Astrocyte (in vitro differentiated cells and primary cell): ENCODE measurements at regions not wholly inside any gene's neighbourhood (a gene's known extent, or its start where the extent isn't known, plus 50 kb on each side); places are given as distances from the start of the nearest gene placed in this dataset.

ENCODE experiments used
- DNase-seq: peaks from one replicate; pipeline ENCODE4 v3.0.0-alpha.2; 2010; ENCODE audit warnings: low read depth
- FAIRE-seq: peaks from 2 replicates; lab custom pipeline; 2011; peaks lifted over from hg19 to GRCh38; lab: Jason Lieb, UNC
- H2AFZ ChIP-seq: 2 replicates; pipeline ENCODE4 v1.6.0; 2012; ENCODE audit warnings: low read depth, low read length, inconsistent platforms
- H3K27ac ChIP-seq: 2 replicates; pipeline ENCODE4 v1.5.1; 2011; ENCODE audit warnings: low read depth, low read length, inconsistent platforms
- H3K27me3 ChIP-seq: 2 replicates; pipeline ENCODE4 v1.6.0; 2011; ENCODE audit warnings: low read length, inconsistent platforms; ENCODE audit not compliant: insufficient read depth
- H3K36me3 ChIP-seq: 2 replicates; pipeline ENCODE4 v1.5.1; 2011; ENCODE audit warnings: low read length, inconsistent platforms; ENCODE audit not compliant: insufficient read depth
- H3K4me1 ChIP-seq: 2 replicates; pipeline ENCODE4 v1.5.1; 2011; ENCODE audit warnings: low read length, inconsistent platforms; ENCODE audit not compliant: insufficient read depth
- H3K4me2 ChIP-seq: 2 replicates; pipeline ENCODE4 v1.6.0; 2012; ENCODE audit warnings: low read length, inconsistent platforms
- H3K4me3 ChIP-seq: 2 replicates; pipeline ENCODE4 v1.5.1; 2011; ENCODE audit warnings: low read depth, mild to moderate bottlenecking, low read length, inconsistent platforms; ENCODE audit not compliant: insufficient read depth
- H3K79me2 ChIP-seq: 2 replicates; pipeline ENCODE4 v1.6.0; 2012; ENCODE audit warnings: mild to moderate bottlenecking, low read length, inconsistent platforms; ENCODE audit not compliant: insufficient read depth
- H3K9ac ChIP-seq: 2 replicates; pipeline ENCODE4 v1.6.0; 2012; ENCODE audit warnings: mild to moderate bottlenecking, low read length, inconsistent platforms
- H3K9me3 ChIP-seq: 2 replicates; pipeline ENCODE4 v1.5.1; 2012; ENCODE audit warnings: low read depth, mild to moderate bottlenecking, low read length, inconsistent platforms; ENCODE audit not compliant: insufficient read depth
- H4K20me1 ChIP-seq: 2 replicates; pipeline ENCODE4 v1.6.0; 2012; ENCODE audit warnings: low read length, inconsistent platforms; ENCODE audit not compliant: insufficient read depth
- H3K27ac Mint-ChIP-seq: one replicate; pipeline ENCODE4 v1.8.0; 2021; ENCODE audit warnings: mild to moderate bottlenecking, mixed read lengths; ENCODE audit not compliant: unreplicated experiment
- H3K27me3 Mint-ChIP-seq: one replicate; pipeline ENCODE4 v1.8.0; 2021; ENCODE audit warnings: low read depth, mixed read lengths; ENCODE audit not compliant: unreplicated experiment
- H3K36me3 Mint-ChIP-seq: one replicate; pipeline ENCODE4 v1.8.0; 2021; ENCODE audit warnings: low read depth, mixed read lengths; ENCODE audit not compliant: unreplicated experiment
- H3K4me1 Mint-ChIP-seq: one replicate; pipeline ENCODE4 v1.8.0; 2021; ENCODE audit warnings: low read depth, mixed read lengths; ENCODE audit not compliant: unreplicated experiment
- H3K4me3 Mint-ChIP-seq: one replicate; pipeline ENCODE4 v1.8.0; 2021; ENCODE audit warnings: mild to moderate bottlenecking, moderate library complexity, mixed read lengths; ENCODE audit not compliant: unreplicated experiment
- H3K9me3 Mint-ChIP-seq: one replicate; pipeline ENCODE4 v1.8.0; 2021; ENCODE audit warnings: mild to moderate bottlenecking, mixed read lengths; ENCODE audit not compliant: unreplicated experiment
- CTCF ChIP-seq: IDR thresholded peaks from 2 replicates; pipeline ENCODE4 v1.5.1; 2011; ENCODE audit warnings: low read depth, mild to moderate bottlenecking, inconsistent platforms, low read length, moderate library complexity; ENCODE audit not compliant: insufficient read depth
- EZH2 ChIP-seq: IDR thresholded peaks from 2 replicates; pipeline ENCODE4 v1.6.1; 2012; ENCODE audit warnings: mild to moderate bottlenecking, low read length, inconsistent platforms; ENCODE audit not compliant: insufficient read depth

GRCh38 chr16:14017886-14018285, 53.2 kb upstream of the MRTFB start:
- Histone ChIP-seq H3K4me1 (peaks cover 12% of the 10 kb centered on the region), H4K20me1 (no peaks in the 10 kb centered on the region), H3K4me2 (no peak overlapping the region), H3K9ac (no peak overlapping the region), H3K27me3 (no peaks in the 10 kb centered on the region), H3K36me3 (no peaks in the 10 kb centered on the region), H3K4me3 (no peak overlapping the region), H3K27ac (no peak overlapping the region), H2AFZ (no peak overlapping the region), H3K79me2 (no peaks in the 10 kb centered on the region), H3K9me3 (no peaks in the 10 kb centered on the region)
- DNase-seq (no peak), FAIRE-seq (no peak)
- no peak for TF ChIP-seq CTCF
- Mint-ChIP-seq H3K4me3 (no peak overlapping the region), H3K9me3 (peaks cover 3% of the 10 kb centered on the region), H3K4me1 (peaks cover 19% of the 10 kb centered on the region), H3K36me3 (no peaks in the 10 kb centered on the region), H3K27me3 (no peaks in the 10 kb centered on the region), H3K27ac (no peak overlapping the region)

DNA sequence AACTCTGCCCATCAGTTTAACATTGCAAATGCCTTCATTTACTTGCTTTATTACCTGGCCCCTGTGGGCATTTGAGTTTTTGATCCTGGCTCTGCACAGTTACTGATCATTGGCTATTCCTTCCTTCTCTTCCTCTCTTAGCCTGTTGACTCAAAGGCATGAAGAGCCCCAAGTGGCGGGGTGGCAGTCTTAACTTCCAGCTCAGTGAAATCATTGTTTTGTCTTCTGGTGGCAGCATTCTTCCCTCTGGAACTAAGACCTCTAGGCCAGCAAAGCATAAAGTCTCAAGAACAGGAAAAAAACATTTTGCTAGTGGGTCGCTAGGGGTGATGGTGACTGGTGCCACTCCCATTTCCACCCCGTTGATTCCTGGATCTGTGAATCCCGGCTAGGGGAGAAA, 52.3 kb upstream of the MRTFB start:
- no peak overlapping the region for H2AFZ ChIP-seq
- no peaks in the 10 kb centered on the region for H3K27me3 ChIP-seq
- no peak overlapping the region for H3K4me2 ChIP-seq
- H3K4me1 Mint-ChIP-seq = peaks cover 10% of the 10 kb centered on the region
- H3K9me3 Mint-ChIP-seq = peaks cover 3% of the 10 kb centered on the region
- H4K20me1 ChIP-seq = no peaks in the 10 kb centered on the region
- no peaks in the 10 kb centered on the region for H3K79me2 ChIP-seq
- H3K27me3 Mint-ChIP-seq = no peaks in the 10 kb centered on the region
- no peak overlapping the region for H3K9ac ChIP-seq
- H3K27ac Mint-ChIP-seq = no peak overlapping the region
- no peak for TF ChIP-seq EZH2
- H3K4me3 ChIP-seq = no peak overlapping the region
- H3K9me3 ChIP-seq = no peaks in the 10 kb centered on the region
- H3K4me1 ChIP-seq = peaks cover 2% of the 10 kb centered on the region
- FAIRE-seq (no peak), DNase-seq (no peak)
- no peak overlapping the region for H3K27ac ChIP-seq
- no peak overlapping the region for H3K4me3 Mint-ChIP-seq
- no peaks in the 10 kb centered on the region for H3K36me3 ChIP-seq
- no peaks in the 10 kb centered on the region for H3K36me3 Mint-ChIP-seq

DNA sequence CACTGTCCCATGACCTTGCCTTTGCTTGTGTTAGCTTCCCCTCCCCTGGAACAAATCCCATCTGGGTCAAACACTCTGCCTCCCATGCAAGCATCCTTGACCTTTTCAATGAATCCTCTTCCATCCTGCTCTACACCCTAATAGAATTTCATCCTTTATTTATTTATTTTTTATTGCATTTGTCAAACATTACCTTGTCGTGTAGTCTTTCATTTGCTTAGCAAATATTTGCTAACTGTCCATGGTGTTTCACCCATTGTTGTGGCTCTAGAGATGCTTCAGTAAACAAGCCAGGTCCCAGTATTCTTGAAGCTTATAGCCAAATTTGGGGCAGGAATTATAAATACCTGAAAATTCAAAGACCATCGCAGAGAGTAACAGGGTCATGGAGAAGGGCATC, 51.0 kb upstream of the MRTFB start:
- DNase-seq (no peak), FAIRE-seq (no peak)
- H3K27me3 ChIP-seq = no peaks in the 10 kb centered on the region
- no peak overlapping the region for H3K9ac ChIP-seq
- no peak overlapping the region for H3K4me2 ChIP-seq
- H3K9me3 ChIP-seq = no peaks in the 10 kb centered on the region
- H4K20me1 ChIP-seq = no peaks in the 10 kb centered on the region
- H3K4me3 Mint-ChIP-seq = no peak overlapping the region
- H3K27me3 Mint-ChIP-seq = no peaks in the 10 kb centered on the region
- H3K9me3 Mint-ChIP-seq = peaks cover 3% of the 10 kb centered on the region
- no peaks in the 10 kb centered on the region for H3K36me3 Mint-ChIP-seq
- no peaks in the 10 kb centered on the region for H3K4me1 ChIP-seq
- H3K27ac ChIP-seq = no peak overlapping the region
- no peak for TF ChIP-seq EZH2
- no peak overlapping the region for H3K27ac Mint-ChIP-seq
- no peaks in the 10 kb centered on the region for H3K79me2 ChIP-seq
- no peaks in the 10 kb centered on the region for H3K36me3 ChIP-seq
- peaks cover 8% of the 10 kb centered on the region for H3K4me1 Mint-ChIP-seq
- H3K4me3 ChIP-seq = no peak overlapping the region
- no peak overlapping the region for H2AFZ ChIP-seq
